Coronary artery (tissue), 2 donors: ENCODE measurements at regions not wholly inside any gene's neighbourhood (a gene's known extent, or its start where the extent isn't known, plus 50 kb on each side); places are given as distances from the start of the nearest gene placed in this dataset.

ENCODE experiments used
- DNase-seq: peaks from one replicate; pipeline ENCODE4 v3.0.0-alpha.2; 2017; ENCODE audit warnings: low spot score
- H3K27ac ChIP-seq, 2 donors: fragments of 200-600 bp; sonication (generic); one replicate each; pipeline ENCODE4 v1.5.1; 2016 to 2019
- H3K4me3 ChIP-seq: fragments of 200-600 bp; sonication (generic); 2 replicates; pipeline ENCODE4 v1.5.1; 2016; ENCODE audit warnings: mild to moderate bottlenecking, moderate library complexity
- TF ChIP-seq, protein P1 (sequence below): fragments of 200-600 bp; sonication (generic); IDR thresholded peaks from one replicate; pipeline ENCODE4 v1.5.1; 2019; ENCODE audit warnings: antibody characterized with exemption

DNA sequence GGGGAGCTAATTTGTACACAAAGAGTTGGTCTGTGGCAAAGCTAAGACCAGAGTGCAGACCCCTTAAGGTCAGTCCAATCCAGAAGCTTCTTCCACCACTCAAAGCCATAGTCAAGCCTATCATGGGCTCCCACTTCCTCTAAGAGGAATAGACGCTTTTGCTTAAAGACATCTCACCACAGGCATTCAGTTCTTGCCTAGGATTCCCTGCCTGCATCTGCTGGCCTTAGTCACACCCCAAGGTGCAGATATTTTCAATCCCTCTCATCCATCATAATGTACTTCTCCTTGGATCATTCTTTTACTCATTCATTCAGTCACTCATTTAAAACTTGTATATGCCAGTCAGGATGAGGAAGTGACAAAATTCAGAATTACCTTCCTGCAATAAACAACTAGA, 179.6 kb upstream of the STT3B start:
- no peak overlapping the region for H3K4me3 ChIP-seq
- DNase-seq, result no peak
- TF ChIP-seq, protein P1, sequence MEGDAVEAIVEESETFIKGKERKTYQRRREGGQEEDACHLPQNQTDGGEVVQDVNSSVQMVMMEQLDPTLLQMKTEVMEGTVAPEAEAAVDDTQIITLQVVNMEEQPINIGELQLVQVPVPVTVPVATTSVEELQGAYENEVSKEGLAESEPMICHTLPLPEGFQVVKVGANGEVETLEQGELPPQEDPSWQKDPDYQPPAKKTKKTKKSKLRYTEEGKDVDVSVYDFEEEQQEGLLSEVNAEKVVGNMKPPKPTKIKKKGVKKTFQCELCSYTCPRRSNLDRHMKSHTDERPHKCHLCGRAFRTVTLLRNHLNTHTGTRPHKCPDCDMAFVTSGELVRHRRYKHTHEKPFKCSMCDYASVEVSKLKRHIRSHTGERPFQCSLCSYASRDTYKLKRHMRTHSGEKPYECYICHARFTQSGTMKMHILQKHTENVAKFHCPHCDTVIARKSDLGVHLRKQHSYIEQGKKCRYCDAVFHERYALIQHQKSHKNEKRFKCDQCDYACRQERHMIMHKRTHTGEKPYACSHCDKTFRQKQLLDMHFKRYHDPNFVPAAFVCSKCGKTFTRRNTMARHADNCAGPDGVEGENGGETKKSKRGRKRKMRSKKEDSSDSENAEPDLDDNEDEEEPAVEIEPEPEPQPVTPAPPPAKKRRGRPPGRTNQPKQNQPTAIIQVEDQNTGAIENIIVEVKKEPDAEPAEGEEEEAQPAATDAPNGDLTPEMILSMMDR, result no peak
- H3K27ac ChIP-seq, result no peak overlapping the region

DNA sequence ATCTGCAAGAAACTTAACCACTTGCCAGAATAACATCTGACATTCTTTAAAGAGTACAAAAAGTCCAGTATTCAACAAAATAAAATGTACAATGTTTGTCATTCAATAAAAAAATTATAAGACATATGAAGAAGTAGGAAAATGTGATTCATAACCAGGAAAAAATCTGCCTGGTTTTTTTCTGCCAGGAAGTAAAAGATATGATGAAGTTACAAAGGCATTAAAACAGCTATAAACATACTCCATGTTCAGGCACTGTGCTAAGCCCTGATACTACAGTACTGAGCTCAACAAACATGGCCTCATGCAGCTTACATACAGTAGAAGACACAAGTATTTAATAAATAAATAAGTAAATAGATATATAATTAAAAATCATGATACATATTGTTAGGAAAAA, 178.4 kb upstream of the STT3B start:
- TF ChIP-seq, protein P1, result no peak
- H3K4me3 ChIP-seq, result no peak overlapping the region
- DNase-seq, result no peak
- no peak overlapping the region for H3K27ac ChIP-seq

DNA sequence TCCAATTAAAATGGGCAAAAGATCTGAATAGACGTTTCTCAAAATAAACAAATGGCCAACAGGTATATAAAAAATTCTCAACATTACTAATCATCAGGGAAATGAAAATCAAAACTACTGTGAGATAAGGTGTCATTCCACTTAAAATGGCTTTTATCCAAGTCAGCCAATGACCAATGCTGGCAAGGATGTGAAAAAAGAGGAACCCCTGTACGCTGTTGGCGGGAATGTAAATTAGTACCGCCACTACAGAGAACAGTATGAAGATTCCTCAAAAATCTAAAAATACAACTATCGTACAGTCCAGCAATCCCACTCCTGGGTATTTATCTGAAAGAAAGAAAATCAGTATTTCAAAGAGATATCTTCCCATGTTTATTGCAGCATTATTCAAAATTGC, 176.9 kb upstream of the STT3B start:
- TF ChIP-seq, protein P1, result no peak
- DNase-seq, result no peak
- no peak overlapping the region for H3K27ac ChIP-seq
- no peak overlapping the region for H3K4me3 ChIP-seq

DNA sequence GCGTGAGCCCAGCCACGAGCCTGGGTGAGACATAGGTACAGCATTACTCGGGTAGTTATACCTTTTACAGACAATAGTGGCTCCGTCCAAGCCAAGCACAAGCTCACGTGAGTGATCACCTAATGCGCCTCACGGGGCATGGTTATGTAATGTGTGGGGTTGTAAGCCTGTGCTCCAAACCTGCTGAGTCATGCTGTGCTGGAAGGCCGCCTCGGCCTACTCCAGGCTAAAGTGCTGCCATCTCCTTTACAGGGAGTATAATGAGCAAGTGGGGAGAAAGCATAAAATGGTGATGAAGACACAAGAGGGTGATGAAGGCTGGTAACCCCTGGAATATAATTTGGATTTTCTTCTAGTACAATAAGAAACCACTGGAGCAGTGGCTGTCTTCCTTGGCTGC, 175.8 kb upstream of the STT3B start:
- Histone ChIP-seq H3K4me3 (no peak overlapping the region), H3K27ac (no peak overlapping the region)
- no peak for DNase-seq
- TF ChIP-seq, protein P1, result no peak

DNA sequence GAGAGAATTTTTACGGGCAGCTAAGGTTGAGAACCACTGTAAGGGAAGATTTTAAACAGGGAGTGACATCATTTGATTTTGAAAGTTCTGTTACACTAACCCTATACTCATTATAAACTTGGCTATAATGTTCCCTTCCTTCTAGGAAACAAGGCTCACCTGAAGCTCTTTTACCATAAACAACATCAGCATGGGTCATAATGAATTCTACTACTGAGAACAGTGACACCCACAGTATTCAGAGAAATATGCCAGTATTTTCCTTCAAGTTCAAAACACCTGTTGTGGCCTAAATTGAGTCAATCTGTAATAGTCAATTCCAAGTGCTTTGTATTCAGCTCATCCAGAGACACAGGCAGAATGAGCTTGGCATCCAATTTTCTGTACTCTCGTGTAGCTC, 175.3 kb upstream of the STT3B start:
- TF ChIP-seq, protein P1, result no peak
- Histone ChIP-seq H3K4me3 (no peak overlapping the region), H3K27ac (no peak overlapping the region)
- no peak for DNase-seq

- no peak overlapping the region for H3K4me3 ChIP-seq
- TF ChIP-seq, protein P1, result no peak
Measured at GRCh38 chr3:31358473-31359070, 174.2 kb upstream of the STT3B start.

DNA sequence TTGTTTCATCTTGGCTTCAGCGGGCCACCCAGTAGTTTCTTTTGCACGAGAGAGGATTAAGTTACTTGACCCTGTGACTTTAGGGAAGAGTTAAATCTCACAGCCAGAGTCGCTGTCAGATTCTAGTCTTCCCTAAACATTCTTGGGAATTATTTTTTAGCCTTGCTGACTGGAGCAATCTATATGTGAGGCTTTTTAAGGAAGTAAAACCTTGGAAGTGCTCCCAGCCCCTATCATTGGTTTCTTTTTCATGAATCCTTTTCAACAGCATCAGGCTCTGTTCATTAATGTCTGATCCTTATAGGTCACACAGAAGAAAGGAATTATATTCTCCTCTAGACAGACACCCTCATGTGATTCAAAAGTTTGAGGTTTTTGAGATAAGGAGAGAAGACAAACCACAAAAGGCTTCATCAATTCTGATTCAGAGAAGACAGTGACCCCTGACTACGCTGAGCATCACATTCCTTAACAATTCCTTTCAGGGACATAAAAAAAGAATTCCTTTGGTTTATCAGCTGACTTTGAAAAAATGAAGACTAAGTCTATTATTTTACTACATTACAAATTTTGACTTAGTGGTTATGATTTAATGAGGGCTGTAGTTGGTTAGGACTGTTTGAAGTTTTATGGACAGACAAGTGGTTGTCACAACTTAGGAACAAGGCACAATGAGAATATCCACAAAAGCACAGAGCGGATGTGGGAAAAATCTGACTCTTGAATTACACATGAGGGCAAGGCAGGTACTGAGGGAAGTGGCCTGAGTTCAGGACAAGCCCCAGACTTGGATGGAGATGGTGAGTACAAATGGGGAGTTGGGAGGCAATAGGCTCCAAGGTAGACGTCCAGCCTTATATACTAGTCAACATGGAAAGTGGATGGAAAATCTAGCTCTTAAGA, 171.1 kb upstream of the STT3B start:
- no peak overlapping the region for H3K4me3 ChIP-seq
- TF ChIP-seq, protein P1, result no peak
- H3K27ac ChIP-seq, result no peak overlapping the region
- DNase-seq, result no peak

More at GRCh38 chr3:31358473-31359070, 174.2 kb upstream of the STT3B start:
- DNase-seq, result no peak
- no peak overlapping the region for H3K27ac ChIP-seq
